ENCODE measurements at regions not wholly inside any gene's neighbourhood (a gene's known extent, or its start where the extent isn't known, plus 50 kb on each side); places are given as distances from the start of the nearest gene placed in this dataset.

- H3K9me3 Mint-ChIP-seq: peaks cover 0 to 3% of the 10 kb centered on the region in 2 experiments; a peak in 1 of 5 replicates
- no peaks in the 10 kb centered on the region; a peak in 1 of 7 replicates for H3K36me3 Mint-ChIP-seq (ENCODE audit: insufficient read depth in 1 of 3, low read depth in 3 of 3)
- Histone ChIP-seq H3K4ac (ENCODE audit: low read depth, low read length) (no peak overlapping the region), H3K79me1 (ENCODE audit: insufficient read depth, low read depth, low read length, poor library complexity, severe bottlenecking) (no peaks in the 10 kb centered on the region), H2BK15ac (ENCODE audit: low read depth, low read length) (no peak overlapping the region), H3K79me2 (ENCODE audit: insufficient read depth, low read length) (no peaks in the 10 kb centered on the region), H2BK120ac (ENCODE audit: low read depth, low read length, poor library complexity, severe bottlenecking) (no peak overlapping the region), H2BK20ac (ENCODE audit: low read depth, low read length, poor library complexity, severe bottlenecking) (no peak overlapping the region), H2AK5ac (ENCODE audit: insufficient read length, low read length) (no peak overlapping the region), H3K27me3 (ENCODE audit: insufficient read depth, low read length) (peaks cover 4% of the 10 kb centered on the region; the same call in 1 of the 2 replicates), H3K14ac (ENCODE audit: insufficient read depth, low read length) (no peak overlapping the region), H3K4me2 (ENCODE audit: insufficient read depth, insufficient read length, low read length) (no peak overlapping the region), H2BK5ac (ENCODE audit: insufficient read length, low read length) (no peak overlapping the region), H3K9me3 (ENCODE audit: control insufficient read depth, low read depth, low read length) (no peaks in the 10 kb centered on the region), H3K18ac (ENCODE audit: insufficient read length, low read depth, low read length) (no peak overlapping the region), H2AFZ (ENCODE audit: low read length) (no peak overlapping the region), H3K23me2 (ENCODE audit: insufficient read length, low read depth, low read length, poor library complexity, severe bottlenecking) (no peaks in the 10 kb centered on the region), H3K27ac (ENCODE audit: insufficient read length, low read depth, low read length) (no peak overlapping the region), H3K23ac (ENCODE audit: insufficient read length, low read depth, low read length) (no peak overlapping the region), H3K56ac (ENCODE audit: insufficient read length, low read depth, low read length) (no peak overlapping the region), H4K20me1 (ENCODE audit: control insufficient read depth, insufficient read depth, insufficient read length) (peaks cover 3% of the 10 kb centered on the region), H4K91ac (ENCODE audit: insufficient read length, low read depth, low read length) (no peak overlapping the region), H4K5ac (ENCODE audit: insufficient read length, low read depth, low read length) (no peak overlapping the region), H3K4me1 (ENCODE audit: insufficient read depth, low read length) (no peaks in the 10 kb centered on the region), H3T11ph (ENCODE audit: low read length) (no peak overlapping the region), H4K8ac (replicated peaks; ENCODE audit: insufficient read length, low read depth, low read length) (no peak overlapping the region), H2BK12ac (ENCODE audit: insufficient read length, low read depth, low read length) (no peak overlapping the region), H3K9ac (ENCODE audit: extremely low read depth, insufficient read length, low read length) (no peak overlapping the region)
- DNase-seq: no peak
- peaks cover 14 to 16% of the 10 kb centered on the region in 2 experiments for H3K4me1 Mint-ChIP-seq
- peaks cover 52% of the 10 kb centered on the region for H3K27me3 Mint-ChIP-seq (ENCODE audit: low read depth)
- WGBS (ENCODE audit: extremely low coverage, insufficient read length, low lambda C conversion rate): no CpG with 5 or more reads among the region's 4 CpGs
- H3K4me3 Mint-ChIP-seq: peak overlapping the region in 1 of 2 experiments; percentile 75; a peak in 1 of 5 replicates
- no peak overlapping the region for H3K27ac Mint-ChIP-seq
- TF ChIP-seq, protein P1, sequence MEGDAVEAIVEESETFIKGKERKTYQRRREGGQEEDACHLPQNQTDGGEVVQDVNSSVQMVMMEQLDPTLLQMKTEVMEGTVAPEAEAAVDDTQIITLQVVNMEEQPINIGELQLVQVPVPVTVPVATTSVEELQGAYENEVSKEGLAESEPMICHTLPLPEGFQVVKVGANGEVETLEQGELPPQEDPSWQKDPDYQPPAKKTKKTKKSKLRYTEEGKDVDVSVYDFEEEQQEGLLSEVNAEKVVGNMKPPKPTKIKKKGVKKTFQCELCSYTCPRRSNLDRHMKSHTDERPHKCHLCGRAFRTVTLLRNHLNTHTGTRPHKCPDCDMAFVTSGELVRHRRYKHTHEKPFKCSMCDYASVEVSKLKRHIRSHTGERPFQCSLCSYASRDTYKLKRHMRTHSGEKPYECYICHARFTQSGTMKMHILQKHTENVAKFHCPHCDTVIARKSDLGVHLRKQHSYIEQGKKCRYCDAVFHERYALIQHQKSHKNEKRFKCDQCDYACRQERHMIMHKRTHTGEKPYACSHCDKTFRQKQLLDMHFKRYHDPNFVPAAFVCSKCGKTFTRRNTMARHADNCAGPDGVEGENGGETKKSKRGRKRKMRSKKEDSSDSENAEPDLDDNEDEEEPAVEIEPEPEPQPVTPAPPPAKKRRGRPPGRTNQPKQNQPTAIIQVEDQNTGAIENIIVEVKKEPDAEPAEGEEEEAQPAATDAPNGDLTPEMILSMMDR (conservative IDR thresholded peaks at IDR 0.05): no peak
These were observed 66.1 kb upstream of the AKT3 start for GRCh38 chr1:243916160-243916559.

Measured in H9 (cell line).